ENCODE measurements at regions not wholly inside any gene's neighbourhood (a gene's known extent, or its start where the extent isn't known, plus 50 kb on each side); places are given as distances from the start of the nearest gene placed in this dataset.

- Histone ChIP-seq H3K27me3 (replicated peaks; ENCODE audit: control insufficient read depth, insufficient read depth, low read length) (no peaks in the 10 kb centered on the region), H3K4me1 (peaks cover 16% of the 10 kb centered on the region; the same call in 1 of the 2 replicates), H3K36me3 (ENCODE audit: control insufficient read depth, insufficient read depth, low read length) (no peaks in the 10 kb centered on the region), H3K9me3 (no peaks in the 10 kb centered on the region; the same call in 1 of the 2 replicates), H3K4me3 (ENCODE audit: low read depth, low read length) (no peak overlapping the region)
- Mint-ChIP-seq H3K4me3 (ENCODE audit: unreplicated experiment) (no peak overlapping the region), H3K4me1 (ENCODE audit: low read depth, unreplicated experiment) (peaks cover 13% of the 10 kb centered on the region), H3K27me3 (ENCODE audit: insufficient read depth, unreplicated experiment) (no peaks in the 10 kb centered on the region), H3K27ac (ENCODE audit: unreplicated experiment) (no peak overlapping the region), H3K9me3 (ENCODE audit: unreplicated experiment) (peaks cover under 1% of the 10 kb centered on the region), H3K36me3 (ENCODE audit: insufficient read depth, unreplicated experiment) (no peaks in the 10 kb centered on the region)
- no peak for DNase-seq
- CTCF ChIA-PET = no interaction called here
- TF ChIP-seq CTCF (IDR thresholded peaks at IDR 0.05; ENCODE audit: insufficient read depth in 1 of 2, low read depth in 1 of 2, low read length in 1 of 2, severe bottlenecking in 1 of 2, unreplicated experiment in 1 of 2) = no peak
- no TSS peak for BruUV-seq (replicated peaks)
- intact Hi-C loops (cut with micrococcal nuclease; ENCODE audit: unreplicated experiment) = no loop called here
- POLR2A ChIA-PET = no interaction called here
These were observed 557.6 kb downstream of the IGSF11 start for GRCh38 chr3:118476885-118477618.

- Mint-ChIP-seq H3K36me3 (ENCODE audit: insufficient read depth, unreplicated experiment) (no peaks in the 10 kb centered on the region), H3K4me3 (ENCODE audit: unreplicated experiment) (no peak overlapping the region), H3K27ac (ENCODE audit: unreplicated experiment) (no peak overlapping the region), H3K27me3 (ENCODE audit: insufficient read depth, unreplicated experiment) (no peaks in the 10 kb centered on the region), H3K4me1 (ENCODE audit: low read depth, unreplicated experiment) (peaks cover 8% of the 10 kb centered on the region), H3K9me3 (ENCODE audit: unreplicated experiment) (no peaks in the 10 kb centered on the region)
- Histone ChIP-seq H3K4me1 (peaks cover 14% of the 10 kb centered on the region; the same call in 1 of the 2 replicates), H3K27me3 (replicated peaks; ENCODE audit: control insufficient read depth, insufficient read depth, low read length) (no peaks in the 10 kb centered on the region), H3K9me3 (no peaks in the 10 kb centered on the region; the same call in 1 of the 2 replicates), H3K36me3 (ENCODE audit: control insufficient read depth, insufficient read depth, low read length) (no peaks in the 10 kb centered on the region), H3K4me3 (ENCODE audit: low read depth, low read length) (no peak overlapping the region)
- intact Hi-C loops (cut with micrococcal nuclease; ENCODE audit: unreplicated experiment) = no loop called here
- DNase-seq = no peak
- ChIA-PET POLR2A (no interaction called here), CTCF (no interaction called here)
- TF ChIP-seq CTCF (IDR thresholded peaks at IDR 0.05; ENCODE audit: insufficient read depth in 1 of 2, low read depth in 1 of 2, low read length in 1 of 2, severe bottlenecking in 1 of 2, unreplicated experiment in 1 of 2) = no peak
- no TSS peak for BruUV-seq (replicated peaks)
These were observed 556.9 kb downstream of the IGSF11 start for GRCh38 chr3:118477768-118478167.

- no peak overlapping the region for H3K4me3 ChIP-seq (ENCODE audit: low read depth, low read length)
- POLR2A ChIA-PET = no interaction called here
These were observed 555.9 kb downstream of the IGSF11 start for GRCh38 chr3:118478706-118479276.

More at GRCh38 chr3:118478706-118479276, 555.9 kb downstream of the IGSF11 start:
- no peaks in the 10 kb centered on the region for H3K27me3 Mint-ChIP-seq (ENCODE audit: insufficient read depth, unreplicated experiment)
- TF ChIP-seq CTCF (IDR thresholded peaks at IDR 0.05; ENCODE audit: insufficient read depth in 1 of 2, low read depth in 1 of 2, low read length in 1 of 2, severe bottlenecking in 1 of 2, unreplicated experiment in 1 of 2) = no peak
- DNase-seq = no peak
- no peak overlapping the region for H3K27ac Mint-ChIP-seq (ENCODE audit: unreplicated experiment)
- Histone ChIP-seq H3K4me1 (peaks cover 9% of the 10 kb centered on the region; the same call in 1 of the 2 replicates), H3K9me3 (no peaks in the 10 kb centered on the region; the same call in 1 of the 2 replicates), H3K36me3 (ENCODE audit: control insufficient read depth, insufficient read depth, low read length) (no peaks in the 10 kb centered on the region), H3K27me3 (replicated peaks; ENCODE audit: control insufficient read depth, insufficient read depth, low read length) (no peaks in the 10 kb centered on the region)
- no TSS peak for BruUV-seq (replicated peaks)
- H3K9me3 Mint-ChIP-seq (ENCODE audit: unreplicated experiment) = no peaks in the 10 kb centered on the region
- intact Hi-C loops (cut with micrococcal nuclease; ENCODE audit: unreplicated experiment) = no loop called here
- CTCF ChIA-PET = no interaction called here
- no peak overlapping the region for H3K4me3 Mint-ChIP-seq (ENCODE audit: unreplicated experiment)
- no peaks in the 10 kb centered on the region for H3K36me3 Mint-ChIP-seq (ENCODE audit: insufficient read depth, unreplicated experiment)
- H3K4me1 Mint-ChIP-seq (ENCODE audit: low read depth, unreplicated experiment) = peaks cover 5% of the 10 kb centered on the region
